ENCODE measurements at regions not wholly inside any gene's neighbourhood (a gene's known extent, or its start where the extent isn't known, plus 50 kb on each side); places are given as distances from the start of the nearest gene placed in this dataset.

DNA sequence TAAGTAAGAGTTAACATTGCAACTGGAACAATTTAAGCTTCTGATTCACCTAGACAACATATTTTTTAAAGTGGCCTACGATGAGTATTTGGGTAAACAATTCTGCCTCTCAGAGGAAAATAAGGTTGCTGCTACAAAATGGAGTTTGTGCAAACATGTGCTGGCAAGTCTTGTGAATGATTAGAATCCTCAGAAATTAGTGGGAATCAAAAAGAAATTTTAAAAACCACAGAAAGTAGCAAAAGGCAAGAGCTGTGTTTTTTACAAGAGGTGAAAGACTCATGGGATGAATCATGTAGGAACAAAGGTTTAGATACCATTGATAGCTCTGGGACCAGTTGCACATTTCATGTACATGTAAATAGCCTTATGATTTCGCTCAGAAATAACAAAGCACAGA is 561.6 kb downstream of the TAF11L14 start:
- Histone ChIP-seq H3K4me2 (ENCODE audit: unreplicated experiment) (no peak overlapping the region), H3K27me3 (replicated peaks; ENCODE audit: insufficient read depth) (no peaks in the 10 kb centered on the region), H3K4me1 (ENCODE audit: insufficient read depth) (no peaks in the 10 kb centered on the region), H3K9ac (no peak overlapping the region), H3K27ac (no peak overlapping the region), H3K79me2 (ENCODE audit: insufficient read depth) (no peaks in the 10 kb centered on the region), H3F3A (ENCODE audit: insufficient read depth) (no peaks in the 10 kb centered on the region), H3K9me3 (ENCODE audit: low read depth) (no peaks in the 10 kb centered on the region), H3K9me2 (ENCODE audit: insufficient read depth) (no peaks in the 10 kb centered on the region), H4K20me1 (ENCODE audit: insufficient read depth) (no peaks in the 10 kb centered on the region), H3K36me3 (ENCODE audit: low read depth) (no peaks in the 10 kb centered on the region), H2AFZ (no peak overlapping the region), H3K4me3 (no peak overlapping the region)
- in situ Hi-C loops (cut with MboI): no loop called here
- DNase-seq: no peak
- TF ChIP-seq EZH2phosphoT487 (IDR thresholded peaks at IDR 0.05; ENCODE audit: insufficient read depth, low read depth) (no peak), EZH2 (IDR thresholded peaks at IDR 0.05; ENCODE audit: insufficient read depth, poor library complexity, severe bottlenecking) (no peak)
- WGBS, 2 experiments (ENCODE audit: low coverage in 1 of 2, low lambda C conversion rate in 2 of 2, missing lambda C conversion rate in 2 of 2): 2 to 3% methylated on average over 2 of the region's 2 CpGs

DNA sequence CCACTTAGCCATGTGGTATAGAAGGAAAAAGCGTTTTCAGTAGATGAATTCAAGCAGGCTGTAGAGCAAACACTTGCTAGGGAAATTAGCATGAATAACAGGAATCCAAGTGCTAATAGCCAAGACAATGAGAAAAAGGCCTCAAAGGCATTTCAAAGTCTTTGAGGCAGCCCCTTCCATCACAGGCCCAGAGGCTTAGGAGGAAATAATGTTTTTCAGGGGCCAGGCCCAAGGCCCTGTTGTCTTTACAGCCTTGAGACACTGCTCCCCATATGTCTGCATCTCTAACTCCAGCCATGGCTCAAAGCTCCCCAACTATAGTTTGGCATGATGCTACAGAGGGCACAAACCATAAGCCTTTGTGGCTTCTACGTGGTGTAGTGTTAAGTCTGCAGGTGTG is 563.5 kb downstream of the TAF11L14 start:
- Histone ChIP-seq H3K79me2 (ENCODE audit: insufficient read depth) (no peaks in the 10 kb centered on the region), H3K9ac (no peak overlapping the region), H3K27ac (no peak overlapping the region), H3K4me3 (no peak overlapping the region), H3K4me2 (ENCODE audit: unreplicated experiment) (no peak overlapping the region), H2AFZ (no peak overlapping the region), H3K27me3 (replicated peaks; ENCODE audit: insufficient read depth) (no peaks in the 10 kb centered on the region), H4K20me1 (ENCODE audit: insufficient read depth) (no peaks in the 10 kb centered on the region), H3K9me3 (ENCODE audit: low read depth) (no peaks in the 10 kb centered on the region), H3K36me3 (ENCODE audit: low read depth) (no peaks in the 10 kb centered on the region), H3F3A (ENCODE audit: insufficient read depth) (no peaks in the 10 kb centered on the region), H3K9me2 (ENCODE audit: insufficient read depth) (no peaks in the 10 kb centered on the region), H3K4me1 (ENCODE audit: insufficient read depth) (no peaks in the 10 kb centered on the region)
- no peak for DNase-seq
- in situ Hi-C loops (cut with MboI): no loop called here
- 3 to 5% methylated on average over 2 of the region's 2 CpGs for WGBS, 2 experiments (ENCODE audit: low coverage in 1 of 2, low lambda C conversion rate in 2 of 2, missing lambda C conversion rate in 2 of 2)
- TF ChIP-seq EZH2 (IDR thresholded peaks at IDR 0.05; ENCODE audit: insufficient read depth, poor library complexity, severe bottlenecking): no peak
- TF ChIP-seq EZH2phosphoT487 (IDR thresholded peaks at IDR 0.05; ENCODE audit: insufficient read depth, low read depth): no peak

DNA sequence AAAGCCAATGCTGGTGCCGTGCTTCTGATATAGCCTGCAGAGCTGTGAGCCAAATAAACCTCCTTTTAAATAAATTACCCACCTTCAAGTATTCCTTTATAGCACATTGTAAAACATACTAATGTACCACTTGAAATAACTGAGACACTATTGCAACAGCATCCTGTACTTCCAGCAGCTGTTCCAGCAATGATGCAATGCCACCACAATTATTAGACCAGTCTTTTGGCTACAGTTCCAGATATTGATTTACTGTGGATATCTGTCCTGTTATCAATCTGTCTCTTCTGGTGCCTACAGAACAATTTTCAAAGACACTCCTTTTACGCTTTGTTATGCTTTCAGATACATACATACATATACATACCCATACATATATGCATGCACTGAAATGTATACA is 567.9 kb downstream of the TAF11L14 start:
- Histone ChIP-seq H3K79me2 (ENCODE audit: insufficient read depth) (no peaks in the 10 kb centered on the region), H3K27me3 (replicated peaks; ENCODE audit: insufficient read depth) (no peaks in the 10 kb centered on the region), H3K4me2 (ENCODE audit: unreplicated experiment) (no peak overlapping the region), H3K9me3 (ENCODE audit: low read depth) (no peaks in the 10 kb centered on the region), H3K36me3 (ENCODE audit: low read depth) (no peaks in the 10 kb centered on the region), H3K27ac (no peak overlapping the region), H3F3A (ENCODE audit: insufficient read depth) (no peaks in the 10 kb centered on the region), H3K9me2 (ENCODE audit: insufficient read depth) (no peaks in the 10 kb centered on the region), H3K4me1 (ENCODE audit: insufficient read depth) (no peaks in the 10 kb centered on the region), H4K20me1 (ENCODE audit: insufficient read depth) (no peaks in the 10 kb centered on the region), H3K4me3 (no peak overlapping the region), H3K9ac (no peak overlapping the region), H2AFZ (no peak overlapping the region)
- DNase-seq: no peak
- in situ Hi-C loops (cut with MboI): no loop called here
- WGBS, 2 experiments (ENCODE audit: low coverage in 1 of 2, low lambda C conversion rate in 2 of 2, missing lambda C conversion rate in 2 of 2): 11 to 12% methylated on average over 2 of the region's 2 CpGs
- TF ChIP-seq EZH2phosphoT487 (IDR thresholded peaks at IDR 0.05; ENCODE audit: insufficient read depth, low read depth) (no peak), EZH2 (IDR thresholded peaks at IDR 0.05; ENCODE audit: insufficient read depth, poor library complexity, severe bottlenecking) (no peak)

DNA sequence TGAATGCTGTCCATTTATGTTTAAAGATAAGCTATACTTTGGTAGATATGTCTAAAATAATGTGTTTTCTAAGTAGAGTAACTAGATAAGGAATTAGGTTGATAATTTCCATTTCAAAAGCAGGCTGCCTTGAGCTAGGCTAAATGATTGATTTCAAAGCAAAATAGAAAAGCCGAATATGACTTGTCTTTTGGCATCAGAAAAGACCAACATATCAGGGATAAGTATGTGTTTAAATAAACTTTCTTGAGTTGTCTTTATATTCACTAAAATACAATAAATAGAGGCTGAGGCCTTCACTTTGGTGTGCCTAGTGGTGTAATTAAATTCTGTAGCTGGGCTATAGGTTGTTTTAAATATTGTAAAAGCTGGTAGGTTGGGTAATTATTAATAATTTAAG is 569.0 kb downstream of the TAF11L14 start:
- no peaks in the 10 kb centered on the region for H3K9me3 ChIP-seq (ENCODE audit: low read depth)
- WGBS, 2 experiments (ENCODE audit: low coverage in 1 of 2, low lambda C conversion rate in 2 of 2, missing lambda C conversion rate in 2 of 2): 0 to 14% methylated on average over 1 of the region's 1 CpG
- DNase-seq: no peak
- no peak overlapping the region for H2AFZ ChIP-seq
- H3K4me2 ChIP-seq (ENCODE audit: unreplicated experiment): no peak overlapping the region
- no peaks in the 10 kb centered on the region for H3K27me3 ChIP-seq (replicated peaks; ENCODE audit: insufficient read depth)
- H3F3A ChIP-seq (ENCODE audit: insufficient read depth): no peaks in the 10 kb centered on the region
- TF ChIP-seq EZH2phosphoT487 (IDR thresholded peaks at IDR 0.05; ENCODE audit: insufficient read depth, low read depth): no peak
- no peak overlapping the region for H3K9ac ChIP-seq
- no peaks in the 10 kb centered on the region for H3K79me2 ChIP-seq (ENCODE audit: insufficient read depth)
- in situ Hi-C loops (cut with MboI): no loop called here
- H3K4me1 ChIP-seq (ENCODE audit: insufficient read depth): no peaks in the 10 kb centered on the region
- H3K9me2 ChIP-seq (ENCODE audit: insufficient read depth): no peaks in the 10 kb centered on the region
- no peak overlapping the region for H3K27ac ChIP-seq
- H4K20me1 ChIP-seq (ENCODE audit: insufficient read depth): no peaks in the 10 kb centered on the region
- no peaks in the 10 kb centered on the region for H3K36me3 ChIP-seq (ENCODE audit: low read depth)
- no peak overlapping the region for H3K4me3 ChIP-seq

DNA sequence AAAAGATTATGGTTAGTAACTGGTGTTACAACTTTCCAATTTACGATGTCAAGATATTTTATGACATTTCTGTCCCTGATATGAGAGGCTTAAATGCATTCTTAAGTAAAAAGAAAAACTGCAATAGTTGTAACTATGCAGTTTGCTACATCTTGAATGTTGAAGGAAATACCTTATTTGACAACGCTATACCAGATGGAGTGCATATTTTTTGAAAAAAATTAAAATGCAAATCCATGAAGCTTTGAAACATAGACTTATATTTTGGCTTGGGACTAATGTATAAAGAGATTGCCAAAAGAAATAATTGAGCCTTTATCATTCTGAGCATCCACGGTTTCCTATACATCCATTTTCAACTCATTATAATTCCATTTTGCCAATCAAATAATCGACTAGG is 579.4 kb downstream of the TAF11L14 start:
- TF ChIP-seq EZH2 (IDR thresholded peaks at IDR 0.05; ENCODE audit: insufficient read depth, poor library complexity, severe bottlenecking): no peak
- TF ChIP-seq EZH2phosphoT487 (IDR thresholded peaks at IDR 0.05; ENCODE audit: insufficient read depth, low read depth): no peak
- no peaks in the 10 kb centered on the region for H3K36me3 ChIP-seq (ENCODE audit: low read depth)
- H3K27me3 ChIP-seq (replicated peaks; ENCODE audit: insufficient read depth): no peaks in the 10 kb centered on the region
- no peaks in the 10 kb centered on the region for H3K4me1 ChIP-seq (ENCODE audit: insufficient read depth)
- no peak overlapping the region for H3K27ac ChIP-seq
- no peak overlapping the region for H3K9ac ChIP-seq
- in situ Hi-C loops (cut with MboI): no loop called here
- H3K9me3 ChIP-seq (ENCODE audit: low read depth): no peaks in the 10 kb centered on the region
- H2AFZ ChIP-seq: no peak overlapping the region
- H3K9me2 ChIP-seq (ENCODE audit: insufficient read depth): no peaks in the 10 kb centered on the region
- no peaks in the 10 kb centered on the region for H3K79me2 ChIP-seq (ENCODE audit: insufficient read depth)
- WGBS, 2 experiments (ENCODE audit: low coverage in 1 of 2, low lambda C conversion rate in 2 of 2, missing lambda C conversion rate in 2 of 2): 2 to 3% methylated on average over 4 of the region's 4 CpGs
- H3K4me2 ChIP-seq (ENCODE audit: unreplicated experiment): no peak overlapping the region
- H4K20me1 ChIP-seq (ENCODE audit: insufficient read depth): no peaks in the 10 kb centered on the region
- no peaks in the 10 kb centered on the region for H3F3A ChIP-seq (ENCODE audit: insufficient read depth)
- H3K4me3 ChIP-seq: no peak overlapping the region
- DNase-seq: no peak
